Skin of body (tissue), 1 donor: ENCODE measurements at regions not wholly inside any gene's neighbourhood (a gene's known extent, or its start where the extent isn't known, plus 50 kb on each side); places are given as distances from the start of the nearest gene placed in this dataset.
"Not testable (repeated sequence)": the region's sequence is repeated elsewhere in the genome, so short reads cannot be mapped to it uniquely, and the experiment has no call there.

Experiments used
- DNase-seq: peaks from one replicate; lab custom pipeline; 2025; lab: John Stamatoyannopoulos, UW

DNA sequence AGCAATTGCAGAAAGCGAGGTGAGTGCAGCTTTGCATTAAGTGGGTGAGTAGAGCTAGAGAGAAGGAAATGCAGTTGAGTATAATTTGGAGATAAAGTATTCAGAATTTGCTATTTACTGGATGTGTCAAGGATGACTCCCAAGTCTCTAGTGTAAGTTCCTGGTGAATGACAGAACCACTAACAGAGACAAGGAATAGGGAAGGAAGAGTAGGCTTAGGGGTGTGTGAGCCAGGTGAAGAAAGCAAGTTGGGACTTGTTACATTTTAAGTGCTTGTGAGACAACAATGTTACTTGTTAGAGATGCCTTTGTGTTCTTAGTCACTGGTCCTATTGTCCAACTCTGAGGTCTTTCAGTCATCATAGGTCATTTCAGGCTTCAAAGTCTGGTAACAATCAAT is 70.8 kb downstream of the TBC1D26 start:
- not testable (repeated sequence) for DNase-seq

DNA sequence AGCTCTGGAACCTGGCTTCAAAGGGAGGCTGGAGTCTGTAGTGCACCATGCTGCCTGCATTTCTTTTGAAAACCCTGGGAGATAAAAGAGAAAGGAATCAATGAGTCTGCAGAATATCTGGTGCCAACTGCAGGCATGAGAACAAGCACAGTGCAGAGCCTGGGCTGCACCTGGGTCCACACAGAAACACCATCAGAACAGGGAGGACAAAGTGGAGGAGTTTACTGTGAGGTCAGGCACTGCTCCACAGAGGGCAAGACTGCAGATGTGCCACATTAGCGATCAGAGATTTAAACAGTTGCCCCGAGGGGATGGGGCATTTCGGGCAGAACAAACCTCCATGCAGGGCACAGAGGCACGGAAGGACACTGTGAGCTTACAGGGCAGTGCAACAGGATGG is 74.7 kb downstream of the TBC1D26 start:
- not testable (repeated sequence) for DNase-seq

DNA sequence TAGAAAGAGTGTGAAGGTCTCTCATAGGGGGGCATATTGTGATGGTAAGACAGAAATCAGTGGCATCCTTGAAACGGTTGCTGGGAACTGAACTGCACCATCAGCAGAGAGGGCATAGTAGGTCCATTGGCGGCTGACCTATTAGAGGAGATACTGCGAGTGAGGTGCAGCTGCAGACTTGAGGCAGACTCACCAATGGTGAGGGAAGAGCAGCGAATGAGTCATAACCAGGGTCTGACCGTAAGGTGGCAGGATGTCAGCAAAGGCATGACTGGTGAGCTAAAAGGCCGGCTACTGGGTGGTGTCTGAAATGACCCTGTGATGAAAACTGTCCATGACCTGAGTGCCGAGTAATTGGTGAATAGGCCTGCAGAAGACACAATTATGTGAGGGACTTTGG is 81.3 kb downstream of the TBC1D26 start:
- DNase-seq = not testable (repeated sequence)

DNA sequence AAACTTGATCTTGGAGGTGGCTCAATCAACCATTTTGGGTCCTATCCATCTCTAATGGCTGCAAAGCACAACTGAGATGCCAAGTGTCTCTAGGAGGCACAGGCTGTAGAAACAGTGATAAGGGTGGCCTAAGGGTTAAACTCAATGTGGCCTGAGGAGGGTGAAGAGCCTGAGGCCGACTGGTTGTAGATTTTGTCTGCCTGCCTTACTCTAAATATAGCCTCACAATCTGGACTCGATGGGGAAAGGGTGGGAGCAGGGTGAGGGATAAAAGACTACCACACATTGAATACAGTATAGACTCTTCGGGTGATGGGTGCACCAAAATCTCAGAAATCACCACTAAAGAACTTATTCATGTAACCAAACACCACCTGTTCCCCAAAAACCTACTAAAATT is 81.9 kb downstream of the TBC1D26 start:
- DNase-seq = not testable (repeated sequence)

DNA sequence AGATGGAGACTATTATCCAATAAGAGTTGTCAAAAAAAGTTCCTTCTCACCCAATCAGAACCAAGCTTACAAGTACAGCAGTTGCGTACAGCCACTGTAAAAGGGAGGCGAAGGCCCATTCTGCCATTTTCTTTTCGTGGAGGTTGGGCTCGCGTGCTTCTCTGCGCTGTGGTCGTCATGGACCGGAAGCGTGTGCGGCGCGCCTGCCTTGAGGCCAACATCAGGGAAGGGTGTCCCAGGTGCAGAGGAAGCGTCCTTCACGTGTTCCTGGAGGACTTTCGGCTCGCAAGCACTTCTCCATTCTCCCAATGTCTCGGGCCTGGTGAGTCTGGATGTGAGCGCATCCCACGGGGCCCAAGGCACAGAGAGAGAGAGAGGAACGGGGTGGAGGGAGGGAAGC is 85.8 kb downstream of the TBC1D26 start:
- not testable (repeated sequence) for DNase-seq

DNA sequence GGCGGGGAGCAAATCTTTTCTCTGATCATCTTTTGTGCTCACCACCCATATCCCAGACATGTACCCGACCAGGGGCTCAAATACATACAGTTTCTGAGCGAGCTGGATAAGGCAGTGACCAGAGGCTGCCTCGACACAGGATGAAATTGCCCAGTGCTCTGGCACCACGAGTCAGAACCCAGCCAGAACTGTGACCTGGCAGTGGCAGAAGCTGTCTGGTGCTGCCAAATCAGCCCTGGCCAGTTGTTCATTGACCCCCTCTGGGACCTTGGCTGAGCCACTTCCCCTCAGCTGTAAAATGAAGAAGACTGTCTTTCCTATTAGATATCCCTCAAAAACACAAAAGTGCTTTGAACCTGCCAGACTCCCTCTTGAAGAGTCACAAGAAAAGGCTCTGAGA is 90.2 kb downstream of the TBC1D26 start:
- not testable (repeated sequence) for DNase-seq

DNA sequence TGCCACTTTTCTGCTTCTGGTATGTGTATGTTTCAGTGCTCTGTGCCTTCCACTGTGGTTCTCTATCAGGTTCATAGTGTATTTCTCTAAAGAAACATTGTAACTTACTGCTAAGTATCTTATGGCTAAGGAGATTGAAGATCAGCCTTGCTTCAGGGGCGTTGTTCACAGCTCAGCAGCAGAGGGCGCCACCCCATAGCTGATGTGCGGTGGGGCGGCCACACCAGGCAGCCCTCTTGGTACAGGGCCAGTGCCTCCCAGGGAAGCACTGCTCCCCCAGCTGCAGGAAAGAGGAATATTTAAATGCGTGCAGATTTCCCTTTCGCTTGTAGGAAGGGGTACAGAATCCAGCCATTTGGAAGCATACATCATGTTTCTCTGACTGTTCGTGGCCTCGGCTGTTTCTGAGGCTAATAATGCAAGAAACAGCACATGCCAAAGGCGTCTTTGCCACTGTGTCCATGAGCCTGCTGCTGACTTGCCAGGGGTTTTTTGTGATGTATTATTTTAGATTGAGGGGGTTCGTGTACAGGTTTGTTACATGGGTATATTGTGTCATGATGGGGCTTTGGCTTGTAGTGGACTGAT is 96.7 kb downstream of the TBC1D26 start:
- peak; percentile 56 for DNase-seq

DNA sequence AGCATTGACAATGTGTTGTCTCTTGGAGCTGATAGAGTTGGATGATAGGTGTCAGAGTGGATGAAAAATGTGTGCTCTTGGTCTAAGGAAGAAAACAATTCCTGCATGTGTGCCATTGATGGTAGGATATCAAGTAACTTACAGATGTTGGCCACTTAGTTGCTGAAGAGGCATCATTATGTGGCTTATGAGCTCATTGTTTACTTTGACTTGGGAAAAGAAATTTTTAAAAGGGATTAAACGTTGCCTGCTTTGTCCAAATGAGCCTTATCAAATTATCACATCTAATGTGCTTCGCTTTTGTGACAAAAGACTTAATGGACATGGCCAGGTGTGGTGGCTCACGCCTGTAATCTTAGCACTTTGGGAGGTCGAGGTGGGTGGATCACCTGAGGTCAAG is 98.1 kb downstream of the TBC1D26 start:
- not testable (repeated sequence) for DNase-seq

DNA sequence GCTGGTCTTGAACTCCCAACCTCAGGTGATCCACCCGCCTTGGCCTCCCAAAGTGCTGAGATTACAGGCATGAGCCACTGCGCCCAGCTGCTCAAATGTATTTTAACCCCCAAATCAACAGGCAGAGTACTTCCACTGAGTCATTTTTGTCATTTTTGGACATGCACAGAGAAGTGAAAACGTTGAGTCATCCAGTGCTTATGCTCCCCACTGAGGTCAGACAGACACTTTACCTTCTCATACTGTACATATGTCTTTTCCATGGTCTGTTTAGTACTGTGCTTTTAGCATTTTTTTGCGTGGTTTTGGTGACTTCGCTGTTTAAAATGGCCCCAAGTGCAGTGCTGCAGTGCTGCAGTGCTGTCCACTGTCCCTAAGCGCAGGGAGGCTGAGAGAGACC is 99.1 kb downstream of the TBC1D26 start:
- DNase-seq = not testable (repeated sequence)

DNA sequence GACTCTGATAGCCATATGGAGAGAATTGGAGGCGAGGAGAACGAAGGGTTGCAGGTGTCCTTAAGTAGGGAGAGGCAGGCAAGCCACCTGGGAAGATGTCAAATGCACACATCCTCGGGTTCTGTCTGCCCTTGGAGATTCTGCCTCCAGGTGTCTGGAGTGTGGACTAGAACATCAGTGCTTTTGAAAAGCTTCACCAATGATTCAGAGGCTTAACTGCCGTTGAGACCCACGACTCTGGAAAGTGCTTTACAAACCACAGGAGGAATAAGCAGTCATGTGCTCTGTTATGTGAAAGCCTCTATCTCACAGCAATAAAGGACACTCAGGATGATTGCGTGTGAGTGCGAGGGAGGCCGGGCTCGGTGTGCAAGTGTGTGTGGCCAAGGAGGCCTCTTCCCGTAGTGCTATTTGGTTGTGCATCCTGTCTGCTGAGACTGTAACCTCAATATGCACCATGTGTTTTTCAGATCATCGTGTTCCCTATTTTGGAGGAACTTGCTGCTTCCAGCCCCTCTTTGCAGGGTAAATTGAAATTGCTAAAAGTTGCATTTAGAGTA is 100.9 kb downstream of the TBC1D26 start:
- DNase-seq = not testable (repeated sequence)

DNA sequence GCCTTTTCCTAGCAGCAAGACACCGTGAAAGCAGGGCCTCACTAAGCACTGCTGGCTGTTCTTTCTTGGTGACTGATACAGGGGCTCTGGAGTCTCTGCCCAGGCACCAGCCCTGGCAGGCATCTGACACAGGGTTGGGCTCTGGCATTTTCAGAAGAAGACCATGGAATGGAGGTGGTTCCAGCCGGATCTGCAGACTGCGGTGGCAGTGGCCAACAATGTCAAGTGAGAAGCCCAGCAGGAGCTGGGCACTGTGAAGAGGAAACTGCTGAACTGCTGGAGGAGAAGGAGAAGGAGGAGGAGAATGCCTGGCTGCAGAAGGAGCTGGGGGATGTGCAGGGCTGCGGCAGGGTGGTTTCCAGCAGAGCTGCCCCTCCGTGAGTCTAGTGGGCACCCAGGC is 101.8 kb downstream of the TBC1D26 start:
- DNase-seq = not testable (repeated sequence)

DNA sequence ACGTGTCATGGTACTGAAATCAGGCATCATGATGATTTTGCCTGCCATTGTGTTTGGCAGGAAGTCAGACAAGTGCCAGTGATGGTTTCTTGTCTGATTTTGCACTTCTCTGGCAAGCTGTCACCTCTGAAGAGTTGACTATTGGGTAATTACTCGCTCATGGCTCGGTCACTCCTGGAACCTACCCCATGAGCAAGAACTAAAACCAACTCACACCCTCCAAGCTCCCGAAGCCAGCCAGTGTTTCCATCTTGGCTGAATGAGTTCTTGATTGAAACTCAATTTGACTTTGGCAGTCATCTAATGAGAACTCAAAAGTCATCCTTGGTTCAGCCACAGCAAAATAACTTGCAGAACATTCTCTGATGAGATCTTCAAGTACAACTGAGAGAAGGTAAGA is 103.4 kb downstream of the TBC1D26 start:
- DNase-seq = not testable (repeated sequence)

DNA sequence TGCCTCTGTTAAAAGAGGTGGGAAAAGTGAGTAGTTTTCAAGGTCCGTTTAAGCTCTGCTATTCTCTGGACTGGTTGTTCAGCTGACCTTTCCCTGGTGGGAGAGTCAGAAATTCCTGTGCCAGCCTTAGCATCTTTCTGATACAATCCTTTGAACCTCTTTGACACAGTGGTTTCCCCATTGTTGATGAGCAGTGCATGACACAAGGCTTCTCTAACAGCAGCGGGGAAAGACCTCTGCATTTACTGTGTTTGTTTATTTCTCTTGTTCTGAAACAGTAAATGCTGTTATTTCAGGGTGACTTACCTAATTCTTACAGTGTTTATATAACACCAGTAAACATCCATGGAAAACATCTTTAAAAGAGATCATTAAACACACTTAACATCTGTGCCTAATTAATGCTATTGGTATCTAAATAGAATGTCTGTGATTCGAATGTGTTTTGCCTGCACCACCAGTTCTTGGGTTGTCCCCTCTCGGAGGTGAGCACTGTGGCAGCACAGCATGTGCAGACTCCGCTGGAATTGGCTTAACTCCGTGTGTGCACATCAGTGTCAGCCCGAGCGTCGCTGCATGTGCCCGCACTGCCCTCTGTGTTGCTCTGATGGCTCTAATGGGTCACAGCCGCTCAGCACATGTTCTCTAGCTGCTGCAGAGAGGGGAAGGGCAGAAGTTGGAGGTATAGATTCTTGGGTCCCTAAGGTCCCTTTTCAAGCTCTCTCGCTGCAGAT is 104.3 kb downstream of the TBC1D26 start:
- not testable (repeated sequence) for DNase-seq

DNA sequence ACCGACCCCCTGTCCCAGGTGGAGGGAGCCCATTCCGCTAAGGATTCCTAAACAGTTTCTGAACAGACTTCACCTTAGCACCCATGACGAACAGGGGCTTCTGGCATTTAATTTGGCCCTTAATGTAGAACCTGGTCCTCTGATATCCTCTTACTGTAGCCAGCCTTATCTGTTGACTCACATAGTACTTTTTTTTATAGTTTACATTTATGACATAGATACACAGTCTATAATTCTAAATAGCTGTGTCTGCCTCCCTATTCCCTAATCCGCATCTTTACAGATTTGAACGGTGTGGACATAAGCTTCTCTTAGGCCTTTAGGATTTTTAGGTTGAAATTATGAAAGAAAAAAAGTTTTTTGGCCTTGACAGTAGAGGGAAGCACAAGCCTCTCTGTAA is 104.9 kb downstream of the TBC1D26 start:
- DNase-seq = not testable (repeated sequence)

DNA sequence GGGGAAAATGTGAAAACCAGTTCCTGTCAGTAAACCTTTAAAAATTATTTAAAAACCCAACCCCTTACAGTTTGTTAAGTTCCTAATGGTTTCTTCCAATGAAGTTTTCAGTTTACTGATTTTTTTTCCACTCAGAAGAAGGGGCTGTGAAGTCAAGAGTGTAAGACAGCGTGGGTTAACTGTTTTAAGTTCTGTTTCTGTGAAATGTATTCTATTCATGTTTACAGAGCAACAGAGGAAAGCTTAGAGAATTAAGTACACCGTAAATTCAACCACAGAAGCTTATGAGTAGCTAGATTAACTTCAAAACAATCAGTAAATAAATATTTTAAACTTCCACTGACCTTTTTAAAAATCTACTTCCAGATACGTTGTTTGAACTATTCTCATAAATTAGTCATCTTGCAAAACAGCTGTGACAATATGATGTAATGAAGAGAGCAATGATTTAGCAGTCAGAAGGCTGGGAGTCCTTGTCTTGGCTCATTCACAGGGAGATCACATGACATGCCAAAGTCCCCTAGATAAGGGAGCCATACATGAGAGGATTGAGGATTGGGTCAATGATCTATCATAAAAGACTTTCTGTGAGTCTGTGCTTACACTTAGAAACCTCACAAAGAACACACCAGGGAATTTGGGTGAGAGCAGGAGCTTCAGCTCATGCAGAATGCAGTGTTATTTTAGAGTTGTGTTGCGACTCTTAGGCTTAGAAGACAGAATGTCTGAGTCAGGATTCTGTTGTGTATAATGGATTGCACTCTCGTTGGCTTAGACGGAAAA is 97.3 kb upstream of the ADORA2B start:
- DNase-seq = not testable (repeated sequence)

DNA sequence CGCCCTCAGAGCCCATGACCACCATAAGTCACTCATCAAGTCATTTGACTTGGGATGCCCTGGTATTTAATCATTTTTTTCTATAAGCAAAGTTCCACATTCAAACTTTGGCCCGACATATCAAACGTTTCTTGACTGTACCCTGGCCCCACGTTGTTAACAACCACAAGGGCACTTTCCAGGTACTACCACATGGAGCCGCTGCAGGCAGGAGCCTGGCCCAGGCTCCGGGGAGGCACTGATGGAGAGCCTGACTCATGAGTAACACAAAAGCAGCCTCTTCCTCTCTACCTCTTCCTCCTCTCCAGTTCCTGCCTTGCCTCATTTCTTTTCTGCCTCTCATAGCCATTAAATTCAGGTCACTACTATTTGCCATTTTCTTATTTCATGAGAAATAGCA is 95.9 kb upstream of the ADORA2B start:
- not testable (repeated sequence) for DNase-seq

DNA sequence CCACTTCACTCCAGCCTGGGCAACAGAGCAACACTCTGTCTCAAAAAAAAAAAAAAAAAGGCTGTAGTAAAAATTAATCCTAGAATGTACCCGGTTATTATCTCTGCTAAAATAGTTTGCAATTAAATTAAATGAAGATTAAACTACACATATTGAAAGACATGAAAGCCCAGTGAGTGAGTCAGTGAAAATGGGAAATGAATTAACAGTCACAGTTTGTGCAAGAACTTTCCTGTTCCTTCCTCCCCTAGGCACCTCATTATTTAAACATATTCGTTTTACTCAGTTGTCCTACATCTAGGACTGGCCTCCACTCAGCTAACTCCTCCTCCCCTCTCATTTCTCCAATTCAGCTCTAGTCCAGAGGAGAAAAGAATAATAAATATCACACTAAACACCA is 94.9 kb upstream of the ADORA2B start:
- DNase-seq = not testable (repeated sequence)

DNA sequence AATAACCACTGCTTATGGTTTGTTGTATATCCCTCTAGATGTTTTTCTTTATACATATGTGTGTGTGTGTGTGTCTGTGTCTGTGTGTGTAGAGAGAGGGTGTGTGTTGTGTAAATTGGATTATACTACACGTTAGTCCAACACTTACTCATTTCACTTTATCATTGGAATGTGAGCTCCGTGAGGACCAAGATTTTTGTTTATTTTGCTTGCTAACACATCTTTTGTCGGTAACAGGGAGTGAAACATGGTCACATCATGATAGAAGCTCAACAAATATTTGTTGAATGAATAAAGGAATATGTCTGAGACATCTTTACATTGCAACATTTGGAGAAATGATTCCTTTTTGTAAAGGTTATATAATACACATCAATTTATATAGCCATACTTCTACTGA is 94.2 kb upstream of the ADORA2B start:
- not testable (repeated sequence) for DNase-seq

DNA sequence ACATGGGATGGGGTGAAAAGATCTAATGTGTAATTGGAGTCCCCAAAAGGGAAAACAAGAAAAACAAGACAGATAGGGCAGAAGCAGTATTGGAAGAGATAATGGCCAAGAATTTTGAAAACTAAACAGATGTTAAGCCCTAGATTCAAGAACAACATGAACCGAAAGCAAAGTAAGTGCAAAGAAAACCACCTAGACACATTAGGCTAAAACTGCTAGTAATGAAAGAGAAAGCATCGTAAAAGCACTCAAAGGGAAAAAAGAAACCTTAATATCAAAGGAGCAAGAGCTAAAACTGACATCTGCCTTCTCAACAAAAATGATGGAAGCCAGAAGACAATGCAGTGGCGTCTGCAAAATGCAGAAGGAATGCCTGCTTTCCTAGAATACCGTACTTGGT is 92.1 kb upstream of the ADORA2B start:
- not testable (repeated sequence) for DNase-seq

DNA sequence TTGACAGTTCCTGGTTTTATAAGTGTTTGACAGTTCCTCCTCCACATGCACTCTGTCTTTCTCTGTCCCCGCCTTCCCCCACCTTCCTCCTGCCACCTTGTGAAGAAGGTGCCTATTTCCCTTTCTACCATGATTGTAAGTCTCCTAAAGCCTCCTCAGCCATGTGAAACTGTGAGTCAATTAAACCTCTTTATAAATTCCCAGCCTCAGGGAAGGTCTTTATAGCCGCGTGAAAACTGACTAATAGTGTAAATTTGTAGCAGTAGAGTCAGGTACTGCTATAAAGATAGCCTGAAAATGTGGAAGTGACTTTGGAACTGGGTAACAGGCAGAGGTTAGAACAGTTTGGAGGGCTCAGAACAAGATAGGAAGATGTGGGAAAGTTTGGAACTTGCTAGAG is 88.7 kb upstream of the ADORA2B start:
- DNase-seq = not testable (repeated sequence)

DNA sequence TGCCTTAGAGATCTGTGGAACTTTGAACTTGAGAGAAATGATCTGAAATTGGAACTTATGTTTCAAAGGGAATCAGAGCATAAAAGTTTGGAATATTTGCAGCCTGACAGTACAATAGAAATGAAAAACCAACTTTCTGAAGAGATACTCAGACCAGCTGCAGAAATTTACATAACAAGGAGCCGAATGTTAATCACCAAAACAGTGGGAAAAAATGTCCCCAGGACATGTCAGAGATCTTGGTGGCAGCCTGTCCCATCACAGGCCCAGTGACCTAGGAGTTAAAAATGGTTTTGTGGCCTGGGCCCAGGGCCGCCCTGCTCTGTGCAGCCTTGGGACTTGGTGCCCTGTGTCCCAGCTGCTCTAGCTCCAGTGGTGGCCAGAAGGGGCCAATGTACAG is 88.2 kb upstream of the ADORA2B start:
- not testable (repeated sequence) for DNase-seq

DNA sequence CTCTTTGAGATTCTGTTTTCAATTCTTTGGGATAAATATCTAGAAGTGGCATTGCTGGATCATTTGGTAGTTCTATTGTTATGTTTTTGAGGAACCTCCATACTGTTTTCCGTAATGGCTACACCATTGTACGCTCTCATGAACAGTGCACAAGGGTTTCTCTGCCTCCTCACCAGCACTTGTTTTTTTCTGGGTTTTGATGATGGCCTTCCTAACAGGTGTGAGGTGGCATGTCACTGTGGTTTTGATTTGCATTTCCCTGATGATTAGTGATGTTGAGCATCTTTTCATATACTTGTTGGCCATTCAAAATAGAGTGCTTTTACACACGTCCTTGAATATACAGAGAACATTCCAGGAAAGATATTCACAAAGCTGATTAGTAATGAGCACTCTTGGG is 86.8 kb upstream of the ADORA2B start:
- not testable (repeated sequence) for DNase-seq
